ENCODE measurements at regions not wholly inside any gene's neighbourhood (a gene's known extent, or its start where the extent isn't known, plus 50 kb on each side); places are given as distances from the start of the nearest gene placed in this dataset.

GRCh38 chr22:48570912-48571311 lies 1256.8 kb downstream of the BRD1 start:
- 93 to 99% (median 95%) methylated on average over 2 of the region's 2 CpGs for WGBS, 3 donors
- DNase-seq, result no peak
- intact Hi-C loops (cut with DNase I), result no loop called here
- Histone ChIP-seq H3K9me3 (no peaks in the 10 kb centered on the region), H3K4me1 (ENCODE audit: insufficient read depth) (peaks cover 8% of the 10 kb centered on the region), H3K36me3 (no peaks in the 10 kb centered on the region), H3K27me3 (no peaks in the 10 kb centered on the region), H3K4me3 (no peak overlapping the region), H3K27ac (no peak overlapping the region)
- no peak for TF ChIP-seq EP300 (IDR thresholded peaks at IDR 0.05)
- no peak for TF ChIP-seq POLR2A (IDR thresholded peaks at IDR 0.05)
- no peak for TF ChIP-seq CTCF (IDR thresholded peaks at IDR 0.05)

DNA sequence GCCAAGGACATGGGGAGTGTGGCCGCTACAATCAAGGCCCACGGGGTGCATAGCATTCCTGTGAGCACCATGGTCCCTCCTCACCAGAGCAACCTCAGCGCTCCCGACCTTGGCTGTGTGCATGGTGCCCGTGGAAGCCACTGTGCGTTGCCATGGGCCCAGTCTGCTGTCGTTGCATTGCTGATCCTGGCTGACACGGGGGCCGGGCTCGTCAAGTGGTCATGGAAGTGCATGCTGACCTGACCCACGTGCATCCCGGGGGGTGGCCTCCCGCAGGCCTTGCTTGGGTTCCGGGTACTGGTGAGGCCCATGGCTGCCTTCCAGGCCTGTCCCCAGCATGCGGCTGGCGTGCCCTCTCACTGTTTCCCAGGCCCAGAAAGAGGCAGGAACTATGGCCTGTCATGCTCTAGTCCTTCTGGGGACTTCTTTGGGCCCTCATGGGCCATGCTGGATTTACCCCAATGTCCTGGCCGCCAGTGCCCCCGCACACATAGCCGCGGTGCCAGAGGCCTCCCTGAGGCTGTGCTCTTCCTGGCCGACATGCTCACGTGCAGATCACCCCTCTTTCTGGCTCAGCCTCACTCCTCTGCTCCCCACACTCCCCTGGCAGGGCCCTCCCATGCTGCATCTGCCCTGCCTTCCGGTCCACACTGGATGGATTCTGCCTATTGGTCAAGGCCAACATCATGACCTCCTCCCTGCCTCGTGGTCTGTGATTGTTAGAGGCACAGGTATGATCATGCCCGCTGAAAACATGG lies 1258.0 kb downstream of the BRD1 start:
- no peaks in the 10 kb centered on the region for H3K36me3 ChIP-seq
- no peaks in the 10 kb centered on the region for H3K9me3 ChIP-seq
- peaks cover 6% of the 10 kb centered on the region for H3K4me1 ChIP-seq (ENCODE audit: insufficient read depth)
- no peaks in the 10 kb centered on the region for H3K27me3 ChIP-seq
- no peak for TF ChIP-seq POLR2A (IDR thresholded peaks at IDR 0.05)
- TF ChIP-seq EP300 (IDR thresholded peaks at IDR 0.05), result no peak
- TF ChIP-seq CTCF (IDR thresholded peaks at IDR 0.05), result no peak
- intact Hi-C loops (cut with DNase I), result no loop called here
- DNase-seq, result no peak
- no peak overlapping the region for H3K4me3 ChIP-seq
- no peak overlapping the region for H3K27ac ChIP-seq
- WGBS, 3 donors, result 95 to 96% (median 95%) methylated on average over 25 of the region's 25 CpGs

DNA sequence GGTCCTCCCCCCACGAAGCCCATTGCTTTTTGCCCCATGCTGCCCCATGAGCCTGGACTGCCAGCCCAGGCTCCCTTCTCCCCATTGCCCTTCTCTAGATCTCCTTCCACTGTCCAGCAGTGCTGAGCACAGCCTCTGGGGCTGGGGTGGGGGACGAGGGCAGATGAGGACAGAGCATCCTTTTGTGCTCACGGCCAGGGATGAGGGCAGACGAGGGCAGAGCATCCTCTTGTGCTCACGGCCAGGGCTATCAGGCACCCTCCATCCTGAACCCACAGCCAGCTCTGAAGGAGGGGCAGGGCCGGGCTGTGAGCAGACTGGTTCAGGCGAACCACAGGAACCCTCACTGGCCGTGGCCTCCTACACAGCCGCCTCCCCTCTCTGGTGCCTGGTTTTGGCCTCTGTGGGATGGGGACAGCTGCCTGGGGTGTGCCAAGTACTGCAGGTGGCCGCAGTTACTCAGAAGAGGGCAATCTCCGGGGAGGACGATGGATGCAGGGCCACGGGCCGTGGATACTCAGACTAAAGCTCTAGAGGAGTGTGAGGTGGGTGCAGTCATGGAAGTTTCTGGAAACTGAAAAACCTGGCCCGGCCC lies 1258.8 kb downstream of the BRD1 start:
- Histone ChIP-seq H3K27ac (no peak overlapping the region), H3K27me3 (no peaks in the 10 kb centered on the region), H3K4me3 (no peak overlapping the region), H3K36me3 (no peaks in the 10 kb centered on the region), H3K9me3 (no peaks in the 10 kb centered on the region), H3K4me1 (ENCODE audit: insufficient read depth) (peaks cover 6% of the 10 kb centered on the region)
- intact Hi-C loops (cut with DNase I), result no loop called here
- no peak for DNase-seq
- TF ChIP-seq EP300 (IDR thresholded peaks at IDR 0.05) (no peak), POLR2A (IDR thresholded peaks at IDR 0.05) (no peak), CTCF (IDR thresholded peaks at IDR 0.05) (no peak)
- WGBS, 3 donors, result 92 to 96% (median 96%) methylated on average over 14 to 15 of the region's 15 CpGs

- WGBS, 3 donors, result 29 to 51% (median 32%) methylated on average over 18 of the region's 18 CpGs
- no peak overlapping the region for H3K4me3 ChIP-seq
These were observed 1260.3 kb downstream of the BRD1 start for GRCh38 chr22:48567213-48567975.

More at GRCh38 chr22:48567213-48567975, 1260.3 kb downstream of the BRD1 start:
- no peak for DNase-seq
- Histone ChIP-seq H3K36me3 (no peaks in the 10 kb centered on the region), H3K4me1 (ENCODE audit: insufficient read depth) (peaks cover 6% of the 10 kb centered on the region), H3K27me3 (no peaks in the 10 kb centered on the region), H3K27ac (no peak overlapping the region), H3K9me3 (no peaks in the 10 kb centered on the region)
- intact Hi-C loops (cut with DNase I), result no loop called here
- no peak for TF ChIP-seq POLR2A (IDR thresholded peaks at IDR 0.05)
- no peak for TF ChIP-seq CTCF (IDR thresholded peaks at IDR 0.05)
